ENCODE measurements at regions not wholly inside any gene's neighbourhood (a gene's known extent, or its start where the extent isn't known, plus 50 kb on each side); places are given as distances from the start of the nearest gene placed in this dataset.

- H3K4me1 ChIP-seq (ENCODE audit: low read depth, poor library complexity, severe bottlenecking), result no peaks in the 10 kb centered on the region
- H3K27me3 ChIP-seq (ENCODE audit: insufficient read depth, low read depth), result no peaks in the 10 kb centered on the region
- H4K20me1 ChIP-seq (ENCODE audit: insufficient read depth), result no peaks in the 10 kb centered on the region
- H3K27ac ChIP-seq, result no peak overlapping the region
- no peaks in the 10 kb centered on the region for H3K36me3 ChIP-seq (ENCODE audit: insufficient read depth)
- TF ChIP-seq, protein P1, sequence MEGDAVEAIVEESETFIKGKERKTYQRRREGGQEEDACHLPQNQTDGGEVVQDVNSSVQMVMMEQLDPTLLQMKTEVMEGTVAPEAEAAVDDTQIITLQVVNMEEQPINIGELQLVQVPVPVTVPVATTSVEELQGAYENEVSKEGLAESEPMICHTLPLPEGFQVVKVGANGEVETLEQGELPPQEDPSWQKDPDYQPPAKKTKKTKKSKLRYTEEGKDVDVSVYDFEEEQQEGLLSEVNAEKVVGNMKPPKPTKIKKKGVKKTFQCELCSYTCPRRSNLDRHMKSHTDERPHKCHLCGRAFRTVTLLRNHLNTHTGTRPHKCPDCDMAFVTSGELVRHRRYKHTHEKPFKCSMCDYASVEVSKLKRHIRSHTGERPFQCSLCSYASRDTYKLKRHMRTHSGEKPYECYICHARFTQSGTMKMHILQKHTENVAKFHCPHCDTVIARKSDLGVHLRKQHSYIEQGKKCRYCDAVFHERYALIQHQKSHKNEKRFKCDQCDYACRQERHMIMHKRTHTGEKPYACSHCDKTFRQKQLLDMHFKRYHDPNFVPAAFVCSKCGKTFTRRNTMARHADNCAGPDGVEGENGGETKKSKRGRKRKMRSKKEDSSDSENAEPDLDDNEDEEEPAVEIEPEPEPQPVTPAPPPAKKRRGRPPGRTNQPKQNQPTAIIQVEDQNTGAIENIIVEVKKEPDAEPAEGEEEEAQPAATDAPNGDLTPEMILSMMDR (conservative IDR thresholded peaks at IDR 0.05; ENCODE audit: low read depth, low read length), result no peak
- H3K4me3 ChIP-seq (IDR thresholded peaks at IDR 0.05; ENCODE audit: insufficient read depth, low read depth, low read length), result no peak overlapping the region
- H3K4me2 ChIP-seq, result no peak overlapping the region
- H3K79me2 ChIP-seq (ENCODE audit: insufficient read depth, low read depth), result no peaks in the 10 kb centered on the region
- H2AFZ ChIP-seq (ENCODE audit: low read depth), result no peak overlapping the region
- no peak overlapping the region for H3K9ac ChIP-seq
Measured at GRCh38 chr13:74662905-74663304, 528.7 kb upstream of the KLF12 start.

DNA sequence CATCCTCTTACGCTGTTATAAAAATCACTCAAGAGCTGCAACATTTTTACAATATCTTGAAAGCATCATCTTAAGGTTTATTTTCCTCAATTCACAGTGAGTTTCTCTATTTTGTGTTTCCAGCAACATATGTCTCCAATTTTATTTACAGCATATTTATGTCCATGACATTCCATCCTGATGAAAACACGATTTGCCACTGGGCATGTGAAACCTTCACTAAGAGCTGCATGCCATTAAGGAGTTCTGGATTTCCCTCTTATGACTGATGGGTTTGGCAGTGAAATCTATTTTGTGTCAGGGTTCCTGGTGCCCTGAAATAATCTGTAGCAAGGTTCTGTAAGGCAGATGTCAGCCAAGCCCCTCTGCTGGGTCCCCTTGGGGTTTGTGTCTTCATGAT lies 527.6 kb upstream of the KLF12 start:
- no peaks in the 10 kb centered on the region for H3K79me2 ChIP-seq (ENCODE audit: insufficient read depth, low read depth)
- no peak overlapping the region for H3K27ac ChIP-seq
- no peaks in the 10 kb centered on the region for H3K36me3 ChIP-seq (ENCODE audit: insufficient read depth)
- no peak overlapping the region for H3K9ac ChIP-seq
- no peaks in the 10 kb centered on the region for H4K20me1 ChIP-seq (ENCODE audit: insufficient read depth)
- H2AFZ ChIP-seq (ENCODE audit: low read depth), result no peak overlapping the region
- H3K4me3 ChIP-seq (IDR thresholded peaks at IDR 0.05; ENCODE audit: insufficient read depth, low read depth, low read length), result no peak overlapping the region
- no peak overlapping the region for H3K4me2 ChIP-seq
- TF ChIP-seq, protein P1 (conservative IDR thresholded peaks at IDR 0.05; ENCODE audit: low read depth, low read length), result no peak
- H3K27me3 ChIP-seq (ENCODE audit: insufficient read depth, low read depth), result no peaks in the 10 kb centered on the region
- no peaks in the 10 kb centered on the region for H3K4me1 ChIP-seq (ENCODE audit: low read depth, poor library complexity, severe bottlenecking)

- no peaks in the 10 kb centered on the region for H4K20me1 ChIP-seq (ENCODE audit: insufficient read depth)
- TF ChIP-seq, protein P1 (conservative IDR thresholded peaks at IDR 0.05; ENCODE audit: low read depth, low read length), result no peak
- no peak overlapping the region for H2AFZ ChIP-seq (ENCODE audit: low read depth)
- no peak overlapping the region for H3K4me3 ChIP-seq (IDR thresholded peaks at IDR 0.05; ENCODE audit: insufficient read depth, low read depth, low read length)
- H3K27me3 ChIP-seq (ENCODE audit: insufficient read depth, low read depth), result no peaks in the 10 kb centered on the region
- no peak overlapping the region for H3K4me2 ChIP-seq
- no peaks in the 10 kb centered on the region for H3K79me2 ChIP-seq (ENCODE audit: insufficient read depth, low read depth)
- H3K9ac ChIP-seq, result no peak overlapping the region
- H3K36me3 ChIP-seq (ENCODE audit: insufficient read depth), result no peaks in the 10 kb centered on the region
- no peak overlapping the region for H3K27ac ChIP-seq
- H3K4me1 ChIP-seq (ENCODE audit: low read depth, poor library complexity, severe bottlenecking), result no peaks in the 10 kb centered on the region
Measured at GRCh38 chr13:74657765-74658164, 523.6 kb upstream of the KLF12 start.

DNA sequence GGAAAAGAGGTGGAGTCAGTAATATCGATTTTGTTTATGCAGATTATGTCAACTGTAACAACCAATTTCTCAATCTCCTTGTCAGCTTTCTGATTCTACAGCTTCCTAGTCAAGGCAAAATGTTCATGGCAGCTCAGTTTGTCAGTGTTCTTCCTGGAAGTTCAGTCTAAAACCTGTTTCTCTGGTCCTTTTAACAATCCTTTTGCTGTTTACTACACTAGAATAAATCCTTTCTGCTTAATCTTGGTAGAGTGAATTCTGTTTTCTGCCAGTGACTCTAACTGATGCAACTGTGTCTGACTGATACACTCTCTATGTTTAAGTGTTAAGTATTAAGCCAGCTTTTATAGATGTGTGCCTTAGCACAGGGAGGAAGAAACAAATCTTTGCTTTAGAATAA lies 516.9 kb upstream of the KLF12 start:
- H3K79me2 ChIP-seq (ENCODE audit: insufficient read depth, low read depth), result no peaks in the 10 kb centered on the region
- H3K4me3 ChIP-seq (IDR thresholded peaks at IDR 0.05; ENCODE audit: insufficient read depth, low read depth, low read length), result no peak overlapping the region
- H3K27ac ChIP-seq, result no peak overlapping the region
- H2AFZ ChIP-seq (ENCODE audit: low read depth), result no peak overlapping the region
- TF ChIP-seq, protein P1 (conservative IDR thresholded peaks at IDR 0.05; ENCODE audit: low read depth, low read length), result no peak
- H3K9ac ChIP-seq, result no peak overlapping the region
- H3K4me1 ChIP-seq (ENCODE audit: low read depth, poor library complexity, severe bottlenecking), result no peaks in the 10 kb centered on the region
- H3K27me3 ChIP-seq (ENCODE audit: insufficient read depth, low read depth), result no peaks in the 10 kb centered on the region
- no peaks in the 10 kb centered on the region for H4K20me1 ChIP-seq (ENCODE audit: insufficient read depth)
- H3K36me3 ChIP-seq (ENCODE audit: insufficient read depth), result no peaks in the 10 kb centered on the region
- no peak overlapping the region for H3K4me2 ChIP-seq

All from KMS-11 (cell line).